ENCODE measurements at regions not wholly inside any gene's neighbourhood (a gene's known extent, or its start where the extent isn't known, plus 50 kb on each side); places are given as distances from the start of the nearest gene placed in this dataset.

DNA sequence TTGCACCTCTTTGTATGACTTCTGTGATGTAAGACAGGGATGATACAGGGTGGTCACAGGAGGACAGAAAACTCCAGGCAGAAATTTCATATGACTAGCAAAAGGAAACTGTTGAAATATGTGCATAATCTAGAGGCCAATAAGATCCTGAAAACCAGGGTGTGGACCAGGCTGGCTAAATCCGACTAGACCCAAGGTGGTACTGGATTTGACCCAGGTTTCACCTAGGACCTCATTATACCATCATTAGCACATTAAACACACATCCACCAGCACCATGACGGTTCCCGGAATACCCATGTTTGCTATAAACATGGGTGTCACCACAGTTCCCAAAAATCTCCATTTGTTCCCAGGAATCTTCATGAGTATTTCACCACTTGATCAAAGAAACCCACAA lies 517.1 kb downstream of the ZNF608 start:
- DNase-seq (ENCODE audit: low read depth, low spot score): no peak
- Histone ChIP-seq H3K4me3 (no peak overlapping the region), H3K9me3 (ENCODE audit: low read depth, low read length) (no peaks in the 10 kb centered on the region), H3K27ac (no peak overlapping the region), H3K9ac (ENCODE audit: insufficient read length) (no peak overlapping the region), H3K36me3 (ENCODE audit: insufficient read depth, low read length) (no peaks in the 10 kb centered on the region)
- TF ChIP-seq POLR2AphosphoS5 (IDR thresholded peaks at IDR 0.05; ENCODE audit: borderline replicate concordance, low read depth, low read length): no peak
- no peak for TF ChIP-seq FOXP2 (optimal IDR thresholded peaks at IDR 0.05; ENCODE audit: control extremely low read depth, extremely low read length, insufficient read depth)
- no peak for TF ChIP-seq EZH2 (IDR thresholded peaks at IDR 0.05)

DNA sequence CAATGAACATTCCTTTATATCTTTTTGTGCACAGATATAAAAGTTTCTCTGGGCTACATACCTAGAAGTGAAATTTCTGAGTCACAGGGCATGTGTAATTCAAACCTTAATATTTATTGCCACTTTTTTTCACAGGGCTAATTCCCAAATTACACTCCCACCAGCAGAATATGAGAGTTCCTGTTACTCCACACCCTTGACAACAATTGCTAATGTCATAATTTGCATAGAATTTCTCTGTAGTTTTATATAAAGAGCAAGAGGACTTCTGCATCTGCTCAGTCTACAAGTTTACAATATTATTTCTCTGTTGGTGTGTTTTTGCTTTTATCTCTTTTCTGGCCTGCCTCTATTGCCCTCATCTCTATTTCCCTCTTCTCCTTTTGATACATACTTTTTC lies 518.5 kb downstream of the ZNF608 start:
- no peak overlapping the region for H3K9ac ChIP-seq (ENCODE audit: insufficient read length)
- TF ChIP-seq EZH2 (IDR thresholded peaks at IDR 0.05): no peak
- no peak for TF ChIP-seq FOXP2 (optimal IDR thresholded peaks at IDR 0.05; ENCODE audit: control extremely low read depth, extremely low read length, insufficient read depth)
- no peak for TF ChIP-seq POLR2AphosphoS5 (IDR thresholded peaks at IDR 0.05; ENCODE audit: borderline replicate concordance, low read depth, low read length)
- no peak overlapping the region for H3K4me3 ChIP-seq
- no peak overlapping the region for H3K27ac ChIP-seq
- H3K36me3 ChIP-seq (ENCODE audit: insufficient read depth, low read length): no peaks in the 10 kb centered on the region
- no peak for DNase-seq (ENCODE audit: low read depth, low spot score)
- no peaks in the 10 kb centered on the region for H3K9me3 ChIP-seq (ENCODE audit: low read depth, low read length)

DNA sequence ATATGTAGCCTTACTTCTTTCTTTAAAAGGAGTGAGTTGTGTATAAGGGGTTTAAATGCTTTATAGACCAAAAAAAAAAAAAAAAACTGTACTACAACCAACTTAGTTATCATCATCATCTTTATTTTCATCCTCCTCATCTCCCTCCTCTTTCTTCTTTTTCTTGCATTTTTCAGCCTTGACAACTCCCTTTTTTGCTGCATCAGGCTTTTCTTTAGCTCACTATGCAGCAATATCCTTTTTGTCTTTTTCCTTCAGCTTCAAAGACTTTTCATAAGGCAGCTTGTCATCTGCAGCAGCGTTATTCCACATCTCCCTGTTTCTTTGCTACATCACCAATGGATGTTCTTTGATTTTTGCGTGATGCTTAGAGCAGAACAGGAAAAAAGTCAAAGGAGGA lies 526.0 kb downstream of the ZNF608 start:
- Histone ChIP-seq H3K9me3 (ENCODE audit: low read depth, low read length) (no peaks in the 10 kb centered on the region), H3K27ac (no peak overlapping the region), H3K4me3 (no peak overlapping the region), H3K36me3 (ENCODE audit: insufficient read depth, low read length) (no peaks in the 10 kb centered on the region), H3K9ac (ENCODE audit: insufficient read length) (no peak overlapping the region)
- no peak for TF ChIP-seq POLR2AphosphoS5 (IDR thresholded peaks at IDR 0.05; ENCODE audit: borderline replicate concordance, low read depth, low read length)
- no peak for TF ChIP-seq FOXP2 (optimal IDR thresholded peaks at IDR 0.05; ENCODE audit: control extremely low read depth, extremely low read length, insufficient read depth)
- no peak for TF ChIP-seq EZH2 (IDR thresholded peaks at IDR 0.05)
- DNase-seq (ENCODE audit: low read depth, low spot score): no peak

DNA sequence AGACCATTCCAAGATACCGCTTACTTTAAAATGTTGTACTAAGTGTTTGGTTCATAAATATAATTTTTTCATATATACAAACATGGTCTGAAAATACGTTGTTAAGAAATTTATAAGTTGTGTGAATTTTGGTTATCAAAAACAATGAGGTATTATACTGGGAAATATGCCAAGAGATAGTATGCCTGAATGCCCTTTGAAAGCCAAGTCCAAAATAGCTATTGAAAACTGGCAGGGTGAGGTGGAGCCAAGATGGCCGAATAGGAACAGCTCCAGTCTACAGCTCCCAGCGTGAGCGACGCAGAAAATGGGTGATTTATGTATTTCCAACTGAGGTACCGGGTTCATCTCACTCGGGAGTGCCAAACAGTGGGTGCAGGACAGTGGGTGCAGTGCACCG lies 533.5 kb downstream of the ZNF608 start:
- no peaks in the 10 kb centered on the region for H3K36me3 ChIP-seq (ENCODE audit: insufficient read depth, low read length)
- H3K27ac ChIP-seq: no peak overlapping the region
- no peak overlapping the region for H3K9ac ChIP-seq (ENCODE audit: insufficient read length)
- no peak overlapping the region for H3K4me3 ChIP-seq
- no peak for DNase-seq (ENCODE audit: low read depth, low spot score)
- TF ChIP-seq POLR2AphosphoS5 (IDR thresholded peaks at IDR 0.05; ENCODE audit: borderline replicate concordance, low read depth, low read length) (no peak), EZH2 (IDR thresholded peaks at IDR 0.05) (no peak), FOXP2 (optimal IDR thresholded peaks at IDR 0.05; ENCODE audit: control extremely low read depth, extremely low read length, insufficient read depth) (no peak)
- no peaks in the 10 kb centered on the region for H3K9me3 ChIP-seq (ENCODE audit: low read depth, low read length)

DNA sequence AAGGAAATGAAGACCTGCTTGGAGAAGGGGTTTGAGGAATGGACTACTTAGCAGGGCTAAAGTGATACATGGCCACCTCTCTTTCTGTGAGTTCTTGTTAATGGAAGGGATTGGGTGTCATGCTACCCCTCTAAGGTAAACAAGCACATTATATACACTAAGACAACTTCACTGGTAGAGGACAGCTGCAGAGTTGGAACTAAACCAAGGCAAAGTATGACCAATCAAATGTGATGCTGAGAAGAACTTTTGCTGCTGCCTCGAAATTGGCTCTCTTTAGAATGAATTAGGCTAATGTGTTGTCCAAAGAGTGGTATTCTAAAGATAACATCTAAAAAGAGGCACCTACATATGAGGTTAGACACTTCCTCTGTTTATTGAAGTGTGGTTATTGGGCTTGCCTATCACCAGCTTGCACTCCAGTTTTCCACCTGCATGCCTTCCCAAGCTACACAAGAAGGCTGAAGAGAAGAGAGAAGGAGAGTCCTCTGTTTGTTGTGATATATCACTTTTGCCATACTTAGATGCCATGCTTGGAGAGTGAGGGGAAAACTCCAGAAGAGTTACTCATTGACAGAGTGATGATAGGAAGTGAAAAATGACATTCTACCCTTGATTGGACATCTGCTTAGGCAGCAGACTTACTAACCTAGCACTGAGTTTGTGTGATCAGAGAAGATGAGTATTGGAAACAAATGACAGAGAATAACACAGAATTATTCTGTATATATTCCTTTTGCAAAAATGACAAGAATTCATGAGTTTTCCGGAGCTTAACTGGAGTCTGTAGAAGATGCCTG lies 536.1 kb downstream of the ZNF608 start:
- H3K9ac ChIP-seq (ENCODE audit: insufficient read length): no peak overlapping the region
- no peak overlapping the region for H3K27ac ChIP-seq
- no peaks in the 10 kb centered on the region for H3K36me3 ChIP-seq (ENCODE audit: insufficient read depth, low read length)
- no peak for DNase-seq (ENCODE audit: low read depth, low spot score)
- no peaks in the 10 kb centered on the region for H3K9me3 ChIP-seq (ENCODE audit: low read depth, low read length)
- TF ChIP-seq EZH2 (IDR thresholded peaks at IDR 0.05): no peak
- H3K4me3 ChIP-seq: no peak overlapping the region

DNA sequence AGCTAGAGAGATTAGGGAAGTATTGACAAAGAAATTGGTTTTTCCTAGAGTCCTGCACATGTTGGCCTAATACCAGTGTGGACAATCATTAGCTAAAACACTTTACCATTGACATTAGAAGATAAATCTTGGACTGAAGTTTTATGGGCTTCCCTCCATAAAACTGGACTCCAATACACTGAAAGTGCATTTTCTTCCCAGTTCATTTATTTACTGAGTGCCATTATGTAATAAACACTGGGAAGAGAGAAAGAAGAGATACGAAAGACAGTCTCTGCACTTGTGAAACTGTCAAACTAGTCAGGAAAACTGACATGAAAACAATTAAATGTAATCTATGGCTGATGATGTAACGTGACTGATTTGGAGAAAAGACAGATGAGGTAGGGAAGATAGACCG lies 539.3 kb downstream of the ZNF608 start:
- DNase-seq (ENCODE audit: low read depth, low spot score): no peak
- H3K9ac ChIP-seq (ENCODE audit: insufficient read length): no peak overlapping the region
- H3K9me3 ChIP-seq (ENCODE audit: low read depth, low read length): no peaks in the 10 kb centered on the region
- no peaks in the 10 kb centered on the region for H3K36me3 ChIP-seq (ENCODE audit: insufficient read depth, low read length)
- H3K27ac ChIP-seq: no peak overlapping the region
- no peak overlapping the region for H3K4me3 ChIP-seq
- TF ChIP-seq FOXP2 (optimal IDR thresholded peaks at IDR 0.05; ENCODE audit: control extremely low read depth, extremely low read length, insufficient read depth) (no peak), EZH2 (IDR thresholded peaks at IDR 0.05) (no peak)

DNA sequence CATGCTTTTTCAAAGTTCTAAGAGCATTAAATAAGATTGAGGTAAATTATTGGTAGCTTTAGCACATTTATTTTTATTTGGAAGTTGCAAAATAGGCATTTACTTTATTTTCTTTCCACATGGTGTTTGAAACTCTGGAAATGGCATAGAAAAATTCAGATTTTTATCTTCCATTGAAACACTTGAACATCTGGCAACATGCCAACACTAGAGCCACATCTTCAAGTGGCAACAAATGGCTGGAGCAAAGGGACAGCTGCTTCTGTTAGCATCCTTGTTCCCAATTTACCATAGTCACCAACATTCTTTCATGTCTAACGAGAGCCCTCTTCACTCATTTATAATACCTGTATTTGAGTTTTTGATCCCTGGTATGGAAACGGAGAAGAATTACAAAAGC lies 539.9 kb downstream of the ZNF608 start:
- H3K4me3 ChIP-seq: no peak overlapping the region
- no peaks in the 10 kb centered on the region for H3K36me3 ChIP-seq (ENCODE audit: insufficient read depth, low read length)
- no peak for TF ChIP-seq POLR2AphosphoS5 (IDR thresholded peaks at IDR 0.05; ENCODE audit: borderline replicate concordance, low read depth, low read length)
- TF ChIP-seq FOXP2 (optimal IDR thresholded peaks at IDR 0.05; ENCODE audit: control extremely low read depth, extremely low read length, insufficient read depth): no peak
- TF ChIP-seq EZH2 (IDR thresholded peaks at IDR 0.05): no peak
- no peaks in the 10 kb centered on the region for H3K9me3 ChIP-seq (ENCODE audit: low read depth, low read length)
- H3K9ac ChIP-seq (ENCODE audit: insufficient read length): no peak overlapping the region
- no peak overlapping the region for H3K27ac ChIP-seq
- DNase-seq (ENCODE audit: low read depth, low spot score): no peak

DNA sequence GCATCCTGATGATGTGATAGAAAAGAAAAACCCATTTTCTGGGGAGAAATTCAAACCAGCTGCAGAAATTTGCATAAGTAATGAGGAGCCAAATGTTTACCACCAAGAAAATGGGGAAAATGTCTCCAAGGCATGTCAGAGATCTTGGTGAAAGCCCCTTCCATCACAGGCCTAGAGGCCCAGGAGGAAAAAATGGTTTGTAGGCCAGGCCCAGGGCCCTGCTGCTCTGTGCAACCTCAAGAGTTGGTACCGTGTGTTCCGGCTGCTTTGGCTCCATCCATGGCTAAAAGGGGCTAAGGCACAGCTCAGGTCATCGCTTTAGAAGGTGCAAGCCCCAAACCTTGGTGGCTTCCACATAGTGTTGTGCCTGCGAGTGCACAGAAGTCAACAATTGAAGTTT lies 543.1 kb downstream of the ZNF608 start:
- DNase-seq (ENCODE audit: low read depth, low spot score): no peak
- Histone ChIP-seq H3K9me3 (ENCODE audit: low read depth, low read length) (no peaks in the 10 kb centered on the region), H3K27ac (no peak overlapping the region), H3K9ac (ENCODE audit: insufficient read length) (no peak overlapping the region), H3K4me3 (no peak overlapping the region), H3K36me3 (ENCODE audit: insufficient read depth, low read length) (no peaks in the 10 kb centered on the region)
- TF ChIP-seq POLR2AphosphoS5 (IDR thresholded peaks at IDR 0.05; ENCODE audit: borderline replicate concordance, low read depth, low read length): no peak
- TF ChIP-seq EZH2 (IDR thresholded peaks at IDR 0.05): no peak
- no peak for TF ChIP-seq FOXP2 (optimal IDR thresholded peaks at IDR 0.05; ENCODE audit: control extremely low read depth, extremely low read length, insufficient read depth)

DNA sequence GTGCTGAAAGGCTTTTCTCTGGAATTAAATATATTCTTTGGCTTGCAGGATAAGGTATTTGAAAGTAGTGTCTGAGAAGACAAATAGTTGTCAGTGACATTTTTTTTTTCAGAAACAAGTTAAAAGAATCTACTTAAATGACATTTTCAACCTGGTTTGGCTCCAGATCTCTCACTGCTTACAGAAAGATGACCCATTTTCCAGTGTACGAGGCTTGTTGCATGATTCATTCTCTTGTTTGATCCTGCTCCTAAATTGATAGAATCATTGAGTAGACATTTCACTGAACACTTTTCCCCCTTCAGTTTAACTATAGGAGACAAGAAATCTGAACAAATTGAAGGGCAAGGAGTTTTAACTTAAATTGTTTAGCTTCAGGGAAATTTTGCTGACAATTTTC lies 546.1 kb downstream of the ZNF608 start:
- Histone ChIP-seq H3K27ac (no peak overlapping the region), H3K9ac (ENCODE audit: insufficient read length) (no peak overlapping the region), H3K36me3 (ENCODE audit: insufficient read depth, low read length) (no peaks in the 10 kb centered on the region), H3K4me3 (no peak overlapping the region), H3K9me3 (ENCODE audit: low read depth, low read length) (no peaks in the 10 kb centered on the region)
- TF ChIP-seq EZH2 (IDR thresholded peaks at IDR 0.05): no peak
- no peak for TF ChIP-seq FOXP2 (optimal IDR thresholded peaks at IDR 0.05; ENCODE audit: control extremely low read depth, extremely low read length, insufficient read depth)
- no peak for TF ChIP-seq POLR2AphosphoS5 (IDR thresholded peaks at IDR 0.05; ENCODE audit: borderline replicate concordance, low read depth, low read length)
- DNase-seq (ENCODE audit: low read depth, low spot score): no peak
